HCT116 (cell line): ENCODE measurements at regions not wholly inside any gene's neighbourhood (a gene's known extent, or its start where the extent isn't known, plus 50 kb on each side); places are given as distances from the start of the nearest gene placed in this dataset.
"Not testable (repeated sequence)": the region's sequence is repeated elsewhere in the genome, so short reads cannot be mapped to it uniquely, and the experiment has no call there.

Source experiments
- ATAC-seq: fragments of 200-7000 bp; cut with Tn5 transposase; 2 replicates; pipeline ENCODE4 v1.9.1; 2020; ENCODE audit warnings: mild to moderate bottlenecking, moderate library complexity
- BruUV-seq: library from RNA; stranded (reverse); fragments of 400-500 nt; replicated peaks from 2 replicates; lab custom pipeline; 2021; lab: Mats Ljungman, UMichigan
- CTCF ChIA-PET: fragments of 300-600 bp; sonication (Branson Sonifier 250); formaldehyde crosslinking; loops from one replicate; lab custom pipeline; 2021; ENCODE audit warnings: antibody characterized with exemption; lab: Charles Lee
- POLR2A ChIA-PET: fragments of 300-600, 350-600 bp; sonication (Branson Sonifier 250); formaldehyde crosslinking; loops from one replicate; lab custom pipeline; 2021; ENCODE audit warnings: antibody characterized with exemption; lab: Charles Lee
- RAD21 ChIA-PET, 2 experiments: fragments of 300-600 bp; sonication (Branson Sonifier 250); formaldehyde crosslinking; loops; one replicate each; lab custom pipeline; 2023; ENCODE audit warnings: low total read pairs in 2 of 2; ENCODE audit not compliant: uncharacterized antibody in 2 of 2, unreplicated experiment in 2 of 2, low non-redundant PET in 1 of 2; lab: Charles Lee
- DNase-seq: peaks from one replicate; pipeline ENCODE4 v3.0.0-alpha.2; 2010; ENCODE audit warnings: low read depth, low spot score
- H2AFZ ChIP-seq: fragments of 200-600 bp; shearing (Covaris generic), sonication (generic); 2 replicates; pipeline ENCODE4 v1.6.1; 2017; ENCODE audit warnings: low read depth, mixed run types, mixed read lengths, antibody characterized with exemption, low read length; ENCODE audit not compliant: poor library complexity, severe bottlenecking
- H3K27ac ChIP-seq: 2 replicates; pipeline ENCODE4 v1.5.1; 2012; ENCODE audit warnings: low read depth, low read length
- H3K27me3 ChIP-seq: fragments of 200-600 bp; sonication (generic); 2 replicates; pipeline ENCODE4 v1.6.1; 2016; ENCODE audit warnings: mixed run types, low read length, mixed read lengths; ENCODE audit not compliant: insufficient read depth
- H3K36me3 ChIP-seq, 2 experiments: fragments of 200-500 bp in 1 of 2; fragments of 200-600 bp in 1 of 2; sonication (Bioruptor generic) in 1 of 2; sonication (generic) in 1 of 2; 2 replicates each; pipeline versions ENCODE4 v1.5.1 to v1.6.1; 2014 to 2016; ENCODE audit warnings: low read length in 2 of 2, inconsistent platforms in 1 of 2, mixed read lengths in 1 of 2, mixed run types in 1 of 2; ENCODE audit not compliant: insufficient read depth in 2 of 2, control insufficient read depth in 1 of 2
- H3K4me1 ChIP-seq, 2 experiments: fragments of 200-600 bp in 1 of 2; sonication (generic) in 1 of 2; 2 replicates each; pipeline versions ENCODE4 v1.5.1 to v1.6.1; 2012 to 2017; ENCODE audit warnings: low read length in 2 of 2, inconsistent platforms in 1 of 2, mild to moderate bottlenecking in 1 of 2, mixed read lengths in 1 of 2, mixed run types in 1 of 2, moderate library complexity in 1 of 2; ENCODE audit not compliant: insufficient read depth in 2 of 2, control insufficient read depth in 1 of 2
- H3K4me2 ChIP-seq: fragments of 200-600 bp; sonication (generic); 2 replicates; pipeline ENCODE4 v1.6.1; 2017; ENCODE audit warnings: mixed run types, low read length, mixed read lengths
- H3K4me3 ChIP-seq, 2 experiments: fragments of 200-600 bp in 1 of 2; sonication (generic) in 1 of 2; replicated peaks in 1 of 2; 2 replicates each; pipeline ENCODE4 v1.5.1; 2011 to 2016; ENCODE audit warnings: low read length in 2 of 2, control low read depth in 1 of 2, low read depth in 1 of 2, mild to moderate bottlenecking in 1 of 2, mixed read lengths in 1 of 2, mixed run types in 1 of 2
- H3K79me2 ChIP-seq: fragments of 200-600 bp; sonication (generic); 2 replicates; pipeline ENCODE4 v1.6.1; 2017; ENCODE audit warnings: mild to moderate bottlenecking, mixed run types, low read length, moderate library complexity, mixed read lengths; ENCODE audit not compliant: insufficient read depth
- H3K9ac ChIP-seq: fragments of 200-600 bp; sonication (generic); 2 replicates; pipeline ENCODE4 v1.6.1; 2016; ENCODE audit warnings: low read length, mixed read lengths
- H3K9me2 ChIP-seq: fragments of 200-600 bp; sonication (generic), shearing (Covaris generic); 2 replicates; pipeline ENCODE4 v1.6.1; 2017; ENCODE audit warnings: mixed run types, mild to moderate bottlenecking, moderate library complexity; ENCODE audit not compliant: insufficient read depth
- H3K9me3 ChIP-seq, 2 experiments: fragments of 200-500 bp in 1 of 2; fragments of 200-600 bp in 1 of 2; sonication (Bioruptor generic) in 1 of 2; sonication (generic) in 1 of 2; 2 replicates each; pipeline ENCODE4 v1.6.1; 2014 to 2017; ENCODE audit warnings: low read length in 2 of 2, mixed read lengths in 2 of 2, inconsistent platforms in 1 of 2, low read depth in 1 of 2, mild to moderate bottlenecking in 1 of 2, mixed run types in 1 of 2, moderate library complexity in 1 of 2; ENCODE audit not compliant: control insufficient read depth in 1 of 2, insufficient read depth in 1 of 2
- H4K20me1 ChIP-seq: fragments of 200-600 bp; sonication (generic), shearing (Covaris generic); 2 replicates; pipeline ENCODE4 v1.6.1; 2017; ENCODE audit warnings: mixed run types, mild to moderate bottlenecking, moderate library complexity; ENCODE audit not compliant: insufficient read depth
- intact Hi-C: fragments of 100-400 bp; cut with micrococcal nuclease; formaldehyde crosslinking; loops from 2 replicates; pipeline ENCODE4 v1.10.0; 2022

DNA sequence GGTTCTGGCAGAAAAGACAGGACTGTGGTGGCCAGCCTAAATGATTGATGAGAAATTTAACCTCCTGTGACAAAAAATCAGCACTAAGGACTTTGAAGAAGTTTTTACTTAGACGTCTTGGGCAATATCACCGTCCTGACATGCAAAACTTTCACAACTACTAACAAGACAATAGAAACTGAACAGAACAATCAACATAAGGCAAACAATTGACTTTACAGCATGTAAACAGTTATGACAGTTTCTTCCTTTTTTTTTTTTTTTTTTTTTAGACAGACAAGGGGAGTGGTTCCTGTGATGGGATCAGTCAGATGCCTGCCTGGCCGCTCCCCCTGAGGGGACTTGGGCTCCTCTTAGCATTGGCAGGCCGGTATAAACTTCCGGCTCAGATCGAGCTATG lies 100.8 kb downstream of the ALG1L2 start:
- RAD21 ChIA-PET, H3K9me3 ChIP-seq, H3K27ac ChIP-seq, H3K4me3 ChIP-seq, POLR2A ChIA-PET, H2AFZ ChIP-seq, CTCF ChIA-PET, H3K36me3 ChIP-seq, H3K79me2 ChIP-seq, H4K20me1 ChIP-seq, H3K9ac ChIP-seq, H3K27me3 ChIP-seq, H3K4me1 ChIP-seq, BruUV-seq, DNase-seq, H3K9me2 ChIP-seq, ATAC-seq, intact Hi-C loops, H3K4me2 ChIP-seq: not testable (repeated sequence)

DNA sequence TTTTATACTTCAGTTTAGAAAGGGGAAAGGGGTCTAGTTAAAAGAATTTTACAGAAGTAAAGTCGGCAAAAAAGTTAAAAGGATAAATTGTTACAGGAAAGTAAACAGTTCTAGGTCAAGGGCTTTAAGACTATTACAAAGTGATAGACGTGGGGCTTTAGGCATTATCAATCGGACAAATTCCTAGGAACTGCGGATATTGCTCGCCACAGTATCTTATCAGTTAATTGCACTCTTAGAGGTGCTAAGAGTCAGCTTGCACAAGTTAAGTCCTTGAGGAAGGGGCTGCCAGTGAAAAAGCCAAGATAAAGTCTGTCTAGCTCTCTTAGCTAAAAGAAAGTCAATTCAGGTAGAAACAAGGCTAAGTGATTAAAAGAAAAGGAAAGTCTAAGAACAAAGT lies 102.1 kb downstream of the ALG1L2 start:
- H3K9me3 ChIP-seq: not testable (repeated sequence)

DNA sequence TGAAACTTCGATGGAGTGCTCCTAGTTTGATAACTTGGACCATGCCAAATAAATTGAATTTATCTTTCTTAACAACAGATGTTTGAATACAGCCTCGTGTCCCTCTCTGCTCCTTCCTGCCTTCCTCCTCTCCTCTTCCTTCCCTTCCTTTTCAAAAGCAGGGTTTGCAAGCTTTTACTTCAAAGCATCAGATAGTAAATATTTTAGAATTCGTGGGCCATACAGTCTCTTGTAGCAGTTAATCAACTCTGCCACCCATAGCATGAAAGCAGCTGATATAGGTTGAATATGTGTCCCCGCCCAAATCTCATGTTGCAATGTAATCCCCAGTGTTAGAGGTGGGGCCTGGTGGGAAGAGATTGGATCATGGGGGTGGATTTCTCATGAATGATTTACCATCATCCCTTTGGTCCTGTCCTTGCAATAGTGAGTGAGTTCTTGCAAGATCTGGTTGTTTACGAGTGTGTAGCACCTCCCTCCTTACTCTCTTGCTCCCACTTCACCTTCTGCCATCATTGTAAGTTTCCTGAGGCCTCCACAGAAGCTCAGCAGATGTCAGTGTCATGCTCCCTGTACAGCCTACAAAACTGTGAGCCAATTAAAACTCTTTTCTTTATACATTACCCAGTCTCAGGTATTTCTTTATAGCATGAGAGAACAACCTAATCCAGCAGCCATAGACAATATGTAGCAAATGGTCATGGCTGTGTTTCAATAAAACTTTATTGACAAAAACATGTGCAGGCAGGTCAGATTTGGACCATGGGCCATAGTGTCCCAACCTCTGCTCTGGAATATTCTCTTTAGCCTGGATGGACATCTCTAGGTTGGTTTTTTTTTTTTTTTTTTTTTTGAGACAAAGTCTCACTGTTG lies 102.8 kb downstream of the ALG1L2 start:
- ATAC-seq, POLR2A ChIA-PET: not testable (repeated sequence)

More for the DNA sequence above, 102.1 kb downstream of the ALG1L2 start:
- H3K4me3 ChIP-seq, H2AFZ ChIP-seq, H3K4me1 ChIP-seq, H3K4me2 ChIP-seq, intact Hi-C loops, H3K9me2 ChIP-seq, ATAC-seq, DNase-seq, H3K27ac ChIP-seq, H3K9ac ChIP-seq, H3K79me2 ChIP-seq, H4K20me1 ChIP-seq, CTCF ChIA-PET, RAD21 ChIA-PET, H3K27me3 ChIP-seq, H3K36me3 ChIP-seq, BruUV-seq, POLR2A ChIA-PET: not testable (repeated sequence)

DNA sequence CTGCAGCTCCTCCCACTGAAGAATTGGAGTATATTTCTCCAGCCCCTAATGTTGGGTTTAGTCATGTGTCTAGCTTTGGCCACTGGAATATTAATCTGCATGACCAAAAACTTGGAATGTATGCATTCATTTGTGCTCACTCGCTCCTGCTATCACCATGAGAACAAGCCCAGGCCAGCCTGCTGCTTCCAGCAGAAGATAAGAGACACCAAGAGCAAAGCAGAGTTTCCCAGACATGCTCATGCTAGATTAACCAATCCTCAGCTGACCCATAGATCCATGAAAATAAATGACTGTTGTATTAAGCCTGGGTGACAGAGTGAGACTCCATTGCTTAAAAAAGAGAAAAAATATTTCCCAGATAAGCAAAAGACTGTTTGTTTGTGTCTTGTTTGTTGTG lies 119.6 kb downstream of the ALG1L2 start:
- H3K36me3 ChIP-seq, intact Hi-C loops, H3K9me2 ChIP-seq, H4K20me1 ChIP-seq, ATAC-seq, H3K4me1 ChIP-seq, DNase-seq, RAD21 ChIA-PET, H3K9me3 ChIP-seq, H2AFZ ChIP-seq, H3K79me2 ChIP-seq, POLR2A ChIA-PET, H3K9ac ChIP-seq, CTCF ChIA-PET, H3K4me2 ChIP-seq, BruUV-seq, H3K27ac ChIP-seq, H3K4me3 ChIP-seq, H3K27me3 ChIP-seq: not testable (repeated sequence)

More for the DNA sequence above, 102.8 kb downstream of the ALG1L2 start:
- H3K4me1 ChIP-seq, H3K4me3 ChIP-seq, H4K20me1 ChIP-seq, DNase-seq, H2AFZ ChIP-seq, RAD21 ChIA-PET, H3K4me2 ChIP-seq, H3K9ac ChIP-seq, CTCF ChIA-PET, H3K9me2 ChIP-seq, H3K9me3 ChIP-seq, BruUV-seq, H3K79me2 ChIP-seq, H3K36me3 ChIP-seq, H3K27me3 ChIP-seq, intact Hi-C loops, H3K27ac ChIP-seq: not testable (repeated sequence)
